Transverse colon (tissue), 4 donors: ENCODE measurements at regions not wholly inside any gene's neighbourhood (a gene's known extent, or its start where the extent isn't known, plus 50 kb on each side); places are given as distances from the start of the nearest gene placed in this dataset.
"Not testable (repeated sequence)": the region's sequence is repeated elsewhere in the genome, so short reads cannot be mapped to it uniquely, and the experiment has no call there.

Experiments
- DNase-seq: peaks from one replicate; pipeline ENCODE4 v3.0.0-alpha.2; 2019
- H3K27ac ChIP-seq, 4 donors: fragments of 200-600 bp; sonication (generic); 2 replicates each; pipeline ENCODE4 v1.5.1; 2016 to 2018; ENCODE audit warnings: inconsistent platforms in 4 of 4
- H3K27me3 ChIP-seq: fragments of 200-600 bp; sonication (generic); 2 replicates; pipeline ENCODE4 v1.5.1; 2017; ENCODE audit warnings: inconsistent platforms
- H3K36me3 ChIP-seq, 4 donors: fragments of 200-600 bp; sonication (generic); 2 replicates each; pipeline ENCODE4 v1.5.1; 2017 to 2019; ENCODE audit warnings: inconsistent platforms in 4 of 4
- H3K4me1 ChIP-seq, 4 donors: fragments of 200-600 bp; sonication (generic); 2 replicates each; pipeline ENCODE4 v1.5.1; 2017 to 2020; ENCODE audit warnings: inconsistent platforms in 4 of 4
- H3K4me3 ChIP-seq, 4 donors: fragments of 200-600 bp; sonication (generic); 1 replicate in 1 of 4; 2 replicates in 3 of 4; pipeline versions ENCODE4 v1.5.1 to v1.6.1; 2017 to 2019; ENCODE audit warnings: inconsistent platforms in 4 of 4
- H3K9me3 ChIP-seq, 2 donors: fragments of 200-600 bp; sonication (generic); 2 replicates each; pipeline ENCODE4 v1.5.1; 2017 to 2019; ENCODE audit warnings: inconsistent platforms in 2 of 2
- CTCF ChIP-seq, 5 experiments: fragments of 200-600 bp in 3 of 5; fragments of 450-650 bp in 2 of 5; sonication (generic) in 3 of 5; IDR thresholded peaks; 1 replicate in 2 of 5; 2 replicates in 3 of 5; pipeline ENCODE4 v1.5.1; 2016 to 2017; ENCODE audit warnings: antibody characterized with exemption in 5 of 5, inconsistent platforms in 3 of 5, mild to moderate bottlenecking in 2 of 5, moderate library complexity in 1 of 5
- EP300 ChIP-seq: sonication (generic); formaldehyde crosslinking; IDR thresholded peaks from one replicate; pipeline ENCODE4 v1.6.1; 2017; ENCODE audit warnings: antibody characterized with exemption, low read depth
- POLR2A ChIP-seq: fragments of 450-650 bp; IDR thresholded peaks from one replicate; pipeline ENCODE4 v1.6.1; 2016; ENCODE audit warnings: antibody characterized with exemption, mild to moderate bottlenecking, moderate library complexity
- POLR2AphosphoS5 ChIP-seq, 3 donors: sonication (generic); formaldehyde crosslinking; IDR thresholded peaks; one replicate each; pipeline ENCODE4 v1.6.1; 2016; ENCODE audit warnings: antibody characterized with exemption in 3 of 3
- WGBS, 2 donors: methylation state at CpG; one replicate each; pipeline ENCODE4 v1.1.5; 2018; ENCODE audit warnings: low coverage in 1 of 2; 5-methylcytosine and 5-hydroxymethylcytosine counted together
- in situ Hi-C, 4 donors: fragments of 200-750 bp; cut with MboI; loops; one replicate each; pipeline versions ENCODE4 v1.15.0 to v1.15.1; 2017; ENCODE audit warnings: low sequenced_read_pairs in 3 of 4, low pct_ligation_motif_present in 1 of 4, low pct_unique_long_range_greater_than_20kb in 1 of 4
- intact Hi-C: fragments of 100-400 bp; cut with DNase I; formaldehyde crosslinking; loops from one replicate; pipeline ENCODE4 v1.15.1; 2023; ENCODE audit warnings: low total_unique reads

DNA sequence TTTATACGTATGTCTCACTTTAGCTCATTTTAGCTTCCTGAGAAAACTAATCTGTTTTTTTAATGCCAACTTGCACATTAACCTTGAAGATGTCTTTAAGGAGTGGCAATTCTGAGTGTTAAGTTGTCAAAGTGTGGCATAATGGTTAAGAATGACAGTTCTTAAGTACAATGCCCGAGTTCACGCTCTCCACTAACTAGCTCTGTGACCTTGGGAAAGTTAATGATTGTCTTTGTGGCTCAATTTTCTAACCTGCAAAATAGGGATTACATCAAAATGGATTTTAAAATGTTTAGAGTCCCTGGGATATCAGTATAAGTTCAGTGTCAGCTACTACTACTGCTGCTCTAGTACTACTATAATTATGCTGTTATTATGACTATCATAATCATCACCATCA lies 409.7 kb downstream of the SOCS6 start:
- H3K9me3 ChIP-seq: no peaks in the 10 kb centered on the region
- no peaks in the 10 kb centered on the region for H3K36me3 ChIP-seq
- H3K4me3 ChIP-seq: no peak overlapping the region
- 78 to 100% methylated on average over 1 to 3 of the region's 3 CpGs for WGBS, 2 donors
- no peak for TF ChIP-seq CTCF (IDR thresholded peaks at IDR 0.05)
- no peak for TF ChIP-seq POLR2AphosphoS5 (IDR thresholded peaks at IDR 0.05)
- no peak for TF ChIP-seq EP300
- no peak for TF ChIP-seq POLR2A
- no peaks in the 10 kb centered on the region for H3K27me3 ChIP-seq
- in situ Hi-C loops (no loop called here), intact Hi-C loops (no loop called here)
- no peaks in the 10 kb centered on the region for H3K4me1 ChIP-seq
- no peak overlapping the region for H3K27ac ChIP-seq
- DNase-seq: no peak

- Histone ChIP-seq H3K4me1 (no peaks in the 10 kb centered on the region), H3K36me3 (no peaks in the 10 kb centered on the region), H3K4me3 (no peak overlapping the region), H3K9me3 (no peaks in the 10 kb centered on the region), H3K27ac (no peak overlapping the region), H3K27me3 (no peaks in the 10 kb centered on the region)
- in situ Hi-C loops: no loop called here
- WGBS, 2 donors: 54 to 62% methylated on average over 2 to 6 of the region's 6 CpGs
- intact Hi-C loops: no loop called here
- DNase-seq: no peak
- TF ChIP-seq POLR2AphosphoS5 (IDR thresholded peaks at IDR 0.05): no peak
- no peak for TF ChIP-seq CTCF (IDR thresholded peaks at IDR 0.05)
- no peak for TF ChIP-seq EP300
- TF ChIP-seq POLR2A: no peak
Observed at GRCh38 chr18:70693246-70693645, 404.4 kb downstream of the SOCS6 start.

DNA sequence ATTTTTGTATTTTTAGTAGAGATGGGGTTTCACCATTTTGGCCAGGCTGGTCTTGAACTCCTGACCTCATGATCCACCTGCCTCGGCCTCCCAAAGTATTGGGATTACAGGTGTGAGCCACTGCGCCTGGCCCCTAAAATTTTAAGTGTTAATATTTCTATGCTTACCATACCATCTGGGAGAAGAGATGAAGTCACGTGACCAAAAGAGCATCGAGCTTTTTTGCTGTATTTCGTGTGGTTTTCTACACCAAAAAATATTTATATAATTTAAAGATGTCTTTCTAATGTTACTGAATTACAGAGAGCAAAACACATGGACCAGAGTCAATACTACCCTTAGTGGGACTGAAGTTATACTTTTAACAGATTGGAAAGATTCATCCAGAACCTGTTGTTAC lies 400.9 kb downstream of the SOCS6 start:
- DNase-seq, H3K27me3 ChIP-seq, intact Hi-C loops, in situ Hi-C loops, H3K4me3 ChIP-seq, H3K27ac ChIP-seq, H3K4me1 ChIP-seq, H3K9me3 ChIP-seq, H3K36me3 ChIP-seq: not testable (repeated sequence)
- WGBS, 2 donors: 73 to 87% methylated on average over 3 to 5 of the region's 5 CpGs

GRCh38 chr18:70688286-70688685 lies 399.4 kb downstream of the SOCS6 start:
- no peak for DNase-seq
- intact Hi-C loops: no loop called here

More at GRCh38 chr18:70688286-70688685, 399.4 kb downstream of the SOCS6 start:
- 45 to 48% methylated on average over 1 of the region's 1 CpG for WGBS, 2 donors
- no peaks in the 10 kb centered on the region for H3K27me3 ChIP-seq
- H3K36me3 ChIP-seq: no peaks in the 10 kb centered on the region
- H3K9me3 ChIP-seq: no peaks in the 10 kb centered on the region
- H3K27ac ChIP-seq: no peak overlapping the region
- no peak overlapping the region for H3K4me3 ChIP-seq
- TF ChIP-seq POLR2AphosphoS5 (IDR thresholded peaks at IDR 0.05): no peak
- no peak for TF ChIP-seq CTCF (IDR thresholded peaks at IDR 0.05)
- TF ChIP-seq POLR2A: no peak
- no peak for TF ChIP-seq EP300
- in situ Hi-C loops: no loop called here
- H3K4me1 ChIP-seq: no peaks in the 10 kb centered on the region
